ENCODE measurements at regions not wholly inside any gene's neighbourhood (a gene's known extent, or its start where the extent isn't known, plus 50 kb on each side); places are given as distances from the start of the nearest gene placed in this dataset.

- TF ChIP-seq CTCF (IDR thresholded peaks at IDR 0.05; ENCODE audit: extremely low read depth, insufficient read depth, missing control alignments), result no peak
- DNase-seq (ENCODE audit: low spot score), result no peak
- in situ Hi-C loops (cut with MboI; ENCODE audit: low pct_unique_long_range_greater_than_20kb, low sequenced_read_pairs, unreplicated experiment), result no loop called here
Observed at GRCh38 chr16:86342161-86342834, 168.0 kb upstream of the FOXF1 start.

- no peak for DNase-seq (ENCODE audit: low spot score)
- TF ChIP-seq CTCF (IDR thresholded peaks at IDR 0.05; ENCODE audit: extremely low read depth, insufficient read depth, missing control alignments), result no peak
- in situ Hi-C loops (cut with MboI; ENCODE audit: low pct_unique_long_range_greater_than_20kb, low sequenced_read_pairs, unreplicated experiment), result no loop called here
Observed at GRCh38 chr16:86343027-86343795, 167.1 kb upstream of the FOXF1 start.

GRCh38 chr16:86343796-86344585, 166.3 kb upstream of the FOXF1 start:
- in situ Hi-C loops (cut with MboI; ENCODE audit: low pct_unique_long_range_greater_than_20kb, low sequenced_read_pairs, unreplicated experiment), result no loop called here

GRCh38 chr16:86344586-86344871, 165.8 kb upstream of the FOXF1 start:
- DNase-seq (ENCODE audit: low spot score), result no peak
- in situ Hi-C loops (cut with MboI; ENCODE audit: low pct_unique_long_range_greater_than_20kb, low sequenced_read_pairs, unreplicated experiment), result no loop called here
- no peak for TF ChIP-seq CTCF (IDR thresholded peaks at IDR 0.05; ENCODE audit: extremely low read depth, insufficient read depth, missing control alignments)

More at GRCh38 chr16:86343796-86344585, 166.3 kb upstream of the FOXF1 start:
- DNase-seq (ENCODE audit: low spot score), result no peak
- TF ChIP-seq CTCF (IDR thresholded peaks at IDR 0.05; ENCODE audit: extremely low read depth, insufficient read depth, missing control alignments), result no peak

- in situ Hi-C loops (cut with MboI; ENCODE audit: low pct_unique_long_range_greater_than_20kb, low sequenced_read_pairs, unreplicated experiment), result no loop called here
- TF ChIP-seq CTCF (IDR thresholded peaks at IDR 0.05; ENCODE audit: extremely low read depth, insufficient read depth, missing control alignments), result no peak
- no peak for DNase-seq (ENCODE audit: low spot score)
Observed at GRCh38 chr16:86344881-86345280, 165.4 kb upstream of the FOXF1 start.

- no peak for DNase-seq (ENCODE audit: low spot score)
- in situ Hi-C loops (cut with MboI; ENCODE audit: low pct_unique_long_range_greater_than_20kb, low sequenced_read_pairs, unreplicated experiment), result no loop called here
- no peak for TF ChIP-seq CTCF (IDR thresholded peaks at IDR 0.05; ENCODE audit: extremely low read depth, insufficient read depth, missing control alignments)
Observed at GRCh38 chr16:86345516-86345915, 164.8 kb upstream of the FOXF1 start.

Data from GM13977 (cell line).